HG03060 (cell line): ENCODE measurements at regions not wholly inside any gene's neighbourhood (a gene's known extent, or its start where the extent isn't known, plus 50 kb on each side); places are given as distances from the start of the nearest gene placed in this dataset.
A peak's percentile ranks its signal among the peaks of the same experiment; 100 is the strongest.
"Not testable (repeated sequence)": the region's sequence is repeated elsewhere in the genome, so short reads cannot be mapped to it uniquely, and the experiment has no call there.

Experiments
- ATAC-seq: cut with Tn5 transposase; IDR thresholded peaks from one replicate; pipeline ENCODE4 v1.9.1; 2021; ENCODE audit warnings: low read depth, moderate number of reproducible peaks; ENCODE audit not compliant: unreplicated experiment

DNA sequence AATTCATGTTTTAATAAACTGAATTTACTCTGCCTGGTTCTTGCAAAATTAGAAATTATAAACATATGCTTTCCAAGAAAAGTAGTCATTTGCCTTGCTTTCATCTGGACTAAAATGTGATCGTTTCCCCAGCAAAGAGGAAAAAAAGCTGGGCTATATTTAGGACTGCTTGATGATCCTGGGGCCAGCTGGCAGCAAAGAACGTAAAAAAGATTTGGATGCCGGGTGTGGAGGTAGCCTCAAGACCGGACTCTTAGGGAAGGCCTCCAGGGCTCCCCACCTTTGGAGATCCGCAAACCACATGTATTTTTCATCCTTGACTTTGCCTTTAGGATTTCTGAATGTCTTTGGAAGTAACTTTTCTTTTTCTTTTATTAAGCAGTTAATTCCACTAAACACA is 156.1 kb upstream of the SEMA6A start:
- ATAC-seq: no peak

DNA sequence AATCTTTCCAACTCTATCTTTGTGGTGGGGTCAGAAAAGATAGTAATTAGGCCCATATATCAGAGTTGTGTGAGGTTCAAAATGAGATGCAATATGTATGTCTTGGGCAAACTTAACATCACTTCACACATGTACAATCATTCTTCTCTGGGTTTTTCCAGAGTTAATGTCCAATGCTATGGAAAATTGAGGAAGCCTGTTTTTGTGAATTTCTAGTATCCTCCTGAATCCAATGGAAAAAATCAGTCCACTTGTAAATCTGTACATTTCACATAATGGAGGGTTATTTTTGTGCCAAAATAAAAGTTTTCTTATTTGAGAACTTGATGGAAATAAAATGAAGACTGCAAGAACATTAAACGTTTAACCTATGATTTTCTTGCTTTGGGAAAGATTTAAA is 155.6 kb upstream of the SEMA6A start:
- ATAC-seq: no peak

DNA sequence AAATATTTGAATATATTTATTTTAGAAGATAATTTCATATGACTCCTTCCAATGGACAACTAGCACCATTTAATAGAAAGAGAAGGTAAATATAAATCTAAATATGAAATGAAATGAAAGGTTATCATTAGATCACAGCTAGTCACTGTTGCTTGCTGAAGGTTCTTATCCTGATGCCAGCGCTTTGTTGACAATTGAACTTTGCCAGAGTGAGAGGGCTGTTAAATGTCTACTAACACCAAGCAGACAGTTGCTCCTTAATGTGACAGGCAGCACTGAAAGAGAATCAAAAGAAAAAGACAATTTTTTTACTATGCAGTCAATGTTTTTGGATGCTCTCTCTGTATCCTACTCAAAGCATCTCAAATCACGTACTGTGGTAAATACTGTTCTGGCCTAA is 152.6 kb upstream of the SEMA6A start:
- no peak for ATAC-seq

DNA sequence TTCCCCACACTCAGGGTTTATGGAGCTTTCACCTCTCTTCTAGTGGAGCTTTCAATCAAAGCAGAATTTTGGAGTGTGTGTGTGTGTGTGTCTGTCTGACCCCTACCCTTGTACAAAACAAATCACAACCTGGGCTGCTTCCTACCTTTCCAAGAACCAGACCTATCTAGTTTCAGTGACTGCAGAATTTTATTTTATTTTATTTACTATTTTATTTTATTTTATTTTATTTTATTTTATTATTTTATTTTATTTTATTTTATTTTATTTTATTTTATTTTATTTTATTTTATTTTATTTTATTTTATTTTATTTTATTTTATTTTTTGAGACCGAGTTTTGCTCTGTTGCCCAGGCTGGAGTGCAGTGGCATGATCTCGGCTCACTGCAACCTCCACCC is 151.6 kb upstream of the SEMA6A start:
- not testable (repeated sequence) for ATAC-seq

DNA sequence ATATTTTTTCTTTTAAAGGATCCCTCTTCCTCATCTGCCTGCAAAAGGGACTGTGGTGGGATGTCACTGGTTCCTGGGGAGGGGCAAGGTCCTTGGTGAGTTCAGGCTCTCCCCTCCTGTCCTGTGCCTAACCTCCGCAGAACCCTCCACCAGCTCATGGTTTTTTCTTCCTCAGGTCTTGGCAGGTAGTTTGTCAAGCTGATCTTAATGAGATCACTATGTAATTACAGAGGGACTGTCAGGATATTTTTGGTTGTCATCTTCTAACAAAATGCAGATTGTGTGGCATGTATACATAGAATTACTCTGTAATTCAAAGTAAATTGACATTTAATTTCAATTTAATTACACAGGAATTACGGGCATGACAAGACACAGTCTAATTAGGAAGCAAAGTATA is 150.3 kb upstream of the SEMA6A start:
- ATAC-seq: no peak

- ATAC-seq: no peak
Observed at GRCh38 chr5:116722651-116723050, 148.0 kb upstream of the SEMA6A start.

DNA sequence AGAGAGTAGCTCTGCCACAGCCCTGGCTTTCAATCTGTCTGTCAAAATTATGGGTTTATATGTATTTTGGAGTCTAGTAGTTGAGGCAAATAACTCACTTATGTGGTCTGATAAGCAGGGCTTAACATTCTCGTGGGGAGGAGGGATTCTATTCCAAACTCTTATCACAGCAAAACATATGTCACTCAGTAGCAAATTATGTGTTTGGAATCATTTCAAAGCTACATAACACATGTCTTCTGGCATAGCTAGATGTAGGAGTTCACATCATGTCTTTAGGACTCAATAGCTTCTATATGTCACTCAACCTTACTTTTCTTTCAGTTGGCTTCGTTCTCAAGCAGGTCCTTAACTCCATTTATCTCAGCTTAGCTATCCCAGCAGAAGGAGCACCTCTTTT is 144.5 kb upstream of the SEMA6A start:
- no peak for ATAC-seq

DNA sequence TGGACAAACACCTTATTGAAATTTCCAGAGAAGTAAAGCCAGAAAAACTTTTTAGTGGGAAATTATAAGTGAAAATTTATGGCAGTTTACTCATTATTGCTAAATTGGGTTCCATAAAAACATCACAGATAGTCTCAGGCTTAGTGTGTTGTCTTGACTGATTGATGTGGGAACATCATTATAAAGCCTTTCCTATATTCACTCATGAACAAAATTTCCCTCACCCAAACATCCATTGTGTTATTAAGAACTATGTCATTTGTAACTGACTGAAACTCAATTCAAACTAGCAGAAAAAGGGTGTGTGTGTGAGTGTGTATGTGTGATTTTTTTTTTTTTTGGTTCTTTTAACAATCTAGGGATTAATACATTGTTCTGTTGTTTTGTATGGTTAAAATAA is 143.7 kb upstream of the SEMA6A start:
- ATAC-seq: no peak

- ATAC-seq: no peak
Observed at GRCh38 chr5:116709082-116709481, 134.5 kb upstream of the SEMA6A start.

- ATAC-seq: not testable (repeated sequence)
Observed at GRCh38 chr5:116705121-116705519, 130.5 kb upstream of the SEMA6A start.

DNA sequence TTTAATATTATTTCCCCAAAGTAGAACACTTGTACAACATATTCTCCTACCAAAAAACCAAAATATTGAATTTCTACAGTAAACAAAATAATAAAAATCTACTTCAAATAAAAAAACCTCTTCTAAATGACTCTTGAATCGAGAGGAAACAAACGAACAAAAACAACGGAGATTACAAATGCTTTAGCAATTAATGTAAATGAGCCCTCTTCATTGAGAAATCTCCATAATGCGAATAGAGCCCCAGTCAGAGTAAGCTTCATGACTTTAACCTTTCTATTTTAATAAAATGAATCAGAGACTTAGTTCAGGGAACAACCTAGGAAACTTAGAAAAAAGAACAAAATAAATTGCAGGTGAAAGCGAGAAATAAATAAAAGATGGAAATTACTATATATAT is 129.3 kb upstream of the SEMA6A start:
- ATAC-seq: no peak

DNA sequence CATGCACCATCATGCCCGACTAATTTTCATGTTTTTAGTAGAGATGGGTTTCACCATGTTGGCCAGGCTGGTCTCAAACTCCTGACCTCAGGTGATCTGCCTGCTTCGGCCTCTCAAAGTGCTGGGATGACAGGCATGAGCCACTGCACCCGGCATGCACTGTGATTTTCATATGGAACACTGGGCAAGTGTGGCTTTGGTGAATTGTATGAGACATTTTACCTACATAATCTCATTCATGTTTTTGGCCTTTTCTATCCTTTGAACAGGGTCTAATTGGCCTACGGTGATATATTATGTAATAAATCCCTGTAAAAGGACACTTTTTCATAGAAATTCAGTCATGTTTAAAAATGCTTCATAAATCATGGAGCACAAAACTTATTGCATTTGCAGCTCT is 128.7 kb upstream of the SEMA6A start:
- ATAC-seq: no peak

GRCh38 chr5:116702776-116703175 is 128.2 kb upstream of the SEMA6A start:
- ATAC-seq: no peak

DNA sequence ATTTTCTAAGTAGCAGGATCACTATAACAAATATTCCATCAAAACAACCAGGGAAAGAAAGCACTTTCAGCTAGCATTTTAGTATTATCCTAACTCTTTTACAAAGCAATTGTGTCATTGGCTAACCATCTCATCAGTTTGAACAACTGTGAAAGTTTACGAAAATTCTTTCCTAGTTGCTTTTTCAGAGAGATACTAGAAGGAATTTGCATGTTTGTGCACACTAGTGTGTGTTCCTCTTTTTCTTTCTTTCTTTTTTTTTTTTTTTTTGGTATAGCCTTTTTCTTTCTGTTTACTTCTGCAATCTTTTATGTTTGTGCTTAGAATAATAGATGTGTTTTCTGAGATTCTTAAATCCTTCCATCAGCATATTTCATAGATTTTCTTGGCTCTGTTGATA is 124.7 kb upstream of the SEMA6A start:
- ATAC-seq: no peak

DNA sequence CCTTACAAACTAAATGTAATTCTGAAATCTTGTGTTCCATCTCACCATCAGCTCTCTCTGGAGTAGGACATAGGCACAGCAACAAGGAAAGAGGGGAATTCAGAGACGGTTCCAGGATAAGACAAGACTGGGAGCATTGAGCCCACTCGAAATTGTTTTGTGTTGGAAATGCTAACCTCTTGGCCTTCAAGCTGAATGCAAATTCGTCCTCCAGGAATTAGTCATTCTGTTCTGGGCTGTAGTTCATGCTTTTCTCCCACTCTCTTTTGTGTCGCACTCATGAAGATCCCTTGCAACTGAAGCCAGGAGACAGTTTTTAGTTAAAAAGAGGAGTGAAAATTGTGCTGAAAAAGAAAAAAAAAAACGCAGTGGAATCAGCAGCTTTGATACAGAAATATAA is 121.7 kb upstream of the SEMA6A start:
- peak; percentile 72 for ATAC-seq

- ATAC-seq: no peak
Observed at GRCh38 chr5:116695681-116696080, 121.1 kb upstream of the SEMA6A start.

DNA sequence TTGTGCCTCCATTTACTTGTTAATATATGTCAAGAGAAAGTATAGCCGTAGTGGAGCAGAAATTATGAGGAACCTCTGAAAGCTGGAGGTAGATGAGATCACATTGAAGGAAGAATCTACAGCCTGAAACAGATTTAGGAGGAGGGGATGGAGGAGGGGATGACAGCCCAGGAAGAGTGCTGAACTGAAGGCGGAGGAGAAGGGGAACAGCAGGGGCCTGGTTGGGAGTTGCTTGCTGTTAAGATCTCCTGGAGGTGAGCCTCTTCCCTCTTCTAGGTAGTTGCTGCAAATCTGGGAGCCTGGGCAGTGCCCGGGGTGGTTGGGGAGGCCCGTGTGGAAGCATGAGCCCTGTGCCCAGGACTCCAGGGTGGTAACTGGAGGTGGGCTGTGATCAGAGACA is 111.8 kb upstream of the SEMA6A start:
- ATAC-seq: no peak

DNA sequence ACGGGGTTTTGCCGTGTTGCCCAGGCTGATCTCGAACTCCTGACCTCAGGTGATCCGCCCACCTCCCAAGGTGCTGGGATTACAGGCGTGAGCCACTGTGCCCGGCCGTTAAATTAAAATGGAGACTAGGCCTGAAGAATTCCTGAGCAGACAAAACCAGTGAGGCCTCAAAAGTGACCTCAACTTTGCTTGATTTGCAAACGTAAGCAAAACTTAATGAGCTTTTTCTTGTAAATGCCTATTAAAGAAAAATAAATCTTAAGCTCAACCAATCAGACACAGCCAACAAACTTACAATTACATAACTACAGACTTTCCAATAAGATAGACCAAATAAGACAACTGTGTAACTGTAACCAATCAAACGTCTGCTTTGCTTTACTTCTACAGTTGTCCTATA is 111.3 kb upstream of the SEMA6A start:
- ATAC-seq: no peak

DNA sequence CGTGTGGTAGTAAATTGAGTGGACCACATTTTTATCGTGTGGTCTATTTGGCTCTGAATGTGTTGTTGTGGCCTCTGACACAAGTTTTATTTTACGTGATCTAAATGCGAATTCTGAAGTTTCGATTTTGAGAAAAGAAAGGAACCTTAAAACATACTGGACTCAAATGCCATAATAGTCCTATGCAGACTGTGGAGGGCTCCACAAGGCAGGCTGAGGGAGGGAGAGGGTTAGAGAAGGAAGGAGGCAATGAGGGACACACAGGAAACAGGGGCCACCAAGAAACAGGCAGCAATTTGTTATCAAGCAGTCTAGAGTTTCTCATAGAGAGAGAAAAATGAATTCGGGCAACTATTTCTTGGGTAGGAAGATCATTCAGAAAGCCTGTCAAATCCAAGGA is 110.4 kb upstream of the SEMA6A start:
- no peak for ATAC-seq

DNA sequence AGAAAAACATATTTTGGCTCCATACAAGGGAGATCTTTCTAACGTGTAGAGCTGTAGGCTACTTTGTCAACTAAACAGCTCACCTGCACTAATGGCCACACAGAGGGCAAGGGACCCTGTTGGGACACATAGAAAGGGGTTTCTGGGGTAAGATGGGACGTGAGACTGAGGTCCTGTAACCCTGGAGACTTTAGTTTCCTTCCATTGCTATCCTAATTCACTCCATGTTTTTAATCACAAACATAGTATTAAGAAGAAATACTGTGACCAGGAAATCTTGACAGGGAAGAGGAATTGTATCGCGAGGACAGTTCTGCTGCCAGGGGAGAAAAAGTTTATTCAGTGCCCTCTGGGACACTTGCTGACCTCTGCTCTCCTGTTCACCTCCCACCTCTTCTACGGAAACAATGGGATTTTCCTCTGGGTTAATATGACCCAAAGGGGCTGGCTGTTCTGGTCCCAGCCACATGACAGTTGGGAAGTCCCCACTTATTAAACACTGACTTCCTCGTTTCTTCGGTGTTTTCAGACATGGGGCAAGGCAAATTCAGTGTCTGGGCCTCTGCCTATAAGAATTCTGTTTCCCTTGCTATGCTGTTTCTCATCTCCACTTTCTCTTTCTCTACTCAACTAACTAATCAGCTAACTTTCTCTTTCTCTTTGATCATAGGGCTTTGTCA is 106.9 kb upstream of the SEMA6A start:
- peak; percentile 95 for ATAC-seq

- ATAC-seq: no peak
Observed at GRCh38 chr5:116675626-116675910, 100.9 kb upstream of the SEMA6A start.

DNA sequence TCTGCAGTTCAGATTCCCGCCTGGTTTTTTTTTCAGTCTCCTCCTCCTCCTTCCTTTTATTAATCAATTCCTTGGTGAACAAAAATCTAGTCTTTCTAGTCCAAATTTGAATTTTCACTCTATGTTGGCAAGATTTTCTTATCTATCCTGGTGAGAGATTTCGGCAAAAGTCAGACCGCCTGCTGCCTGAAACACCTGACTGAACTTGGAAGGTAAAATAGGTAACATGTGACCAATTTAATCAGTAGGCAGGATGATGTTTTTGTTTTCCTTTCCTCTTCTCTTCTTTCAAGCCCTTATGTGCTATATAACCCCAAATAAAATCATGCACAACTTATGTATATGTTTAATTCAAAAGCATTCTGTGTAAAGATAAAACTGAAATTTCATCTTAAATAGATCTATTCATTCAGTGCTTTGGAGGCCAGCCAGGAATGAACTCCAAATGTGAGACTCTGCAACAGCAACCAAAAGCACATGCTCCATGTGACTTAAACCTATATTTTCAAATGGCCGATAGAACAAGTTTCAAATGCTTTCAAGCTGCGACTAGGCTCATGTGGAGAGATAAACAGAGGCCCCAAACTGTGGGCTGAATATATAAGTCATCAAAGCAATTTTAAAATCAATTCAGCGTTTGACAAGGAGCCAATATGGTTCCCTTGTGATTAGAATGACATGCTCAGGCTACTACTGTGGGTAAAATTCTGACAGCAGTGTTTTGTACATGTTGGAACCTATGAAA is 100.4 kb upstream of the SEMA6A start:
- ATAC-seq: no peak

- ATAC-seq: no peak
Observed at GRCh38 chr5:116673453-116673852, 98.8 kb upstream of the SEMA6A start.
